ENCODE measurements at regions not wholly inside any gene's neighbourhood (a gene's known extent, or its start where the extent isn't known, plus 50 kb on each side); places are given as distances from the start of the nearest gene placed in this dataset.
"Not testable (repeated sequence)": the region's sequence is repeated elsewhere in the genome, so short reads cannot be mapped to it uniquely, and the experiment has no call there.

GRCh38 chr2:155917380-155917779 is 415.1 kb downstream of the NR4A2 start:
- DNase-seq (ENCODE audit: low read depth in 4 of 4, low spot score in 2 of 4), result no peak

GRCh38 chr2:155913356-155913755 is 419.2 kb downstream of the NR4A2 start:
- DNase-seq (ENCODE audit: low read depth in 4 of 4, low spot score in 2 of 4), result no peak

GRCh38 chr2:155908567-155908966 is 424.0 kb downstream of the NR4A2 start:
- no peak for DNase-seq (ENCODE audit: low read depth in 4 of 4, low spot score in 2 of 4)

- DNase-seq (ENCODE audit: low read depth in 4 of 4, low spot score in 2 of 4), result no peak
Observed at GRCh38 chr2:155907211-155907610, 425.3 kb downstream of the NR4A2 start.

- DNase-seq (ENCODE audit: low read depth in 4 of 4, low spot score in 2 of 4), result no peak
Observed at GRCh38 chr2:155905657-155906056, 426.9 kb downstream of the NR4A2 start.

- no peak for DNase-seq (ENCODE audit: low read depth in 4 of 4, low spot score in 2 of 4)
Observed at GRCh38 chr2:155904720-155905119, 427.8 kb downstream of the NR4A2 start.

- no peak for DNase-seq (ENCODE audit: low read depth in 4 of 4, low spot score in 2 of 4)
Observed at GRCh38 chr2:155902635-155903034, 429.9 kb downstream of the NR4A2 start.

- DNase-seq (ENCODE audit: low read depth in 4 of 4, low spot score in 2 of 4), result no peak
Observed at GRCh38 chr2:155895016-155895415, 437.5 kb downstream of the NR4A2 start.

GRCh38 chr2:155880382-155880781 is 452.1 kb downstream of the NR4A2 start:
- not testable (repeated sequence) for DNase-seq (ENCODE audit: low read depth in 4 of 4, low spot score in 2 of 4)

- not testable (repeated sequence) for DNase-seq (ENCODE audit: low read depth in 4 of 4, low spot score in 2 of 4)
Observed at GRCh38 chr2:155879900-155880299, 452.6 kb downstream of the NR4A2 start.

- no peak for DNase-seq (ENCODE audit: low read depth in 4 of 4, low spot score in 2 of 4)
Observed at GRCh38 chr2:155872396-155872795, 460.1 kb downstream of the NR4A2 start.

GRCh38 chr2:155871940-155872339 is 460.6 kb downstream of the NR4A2 start:
- no peak for DNase-seq (ENCODE audit: low read depth in 4 of 4, low spot score in 2 of 4)

- DNase-seq (ENCODE audit: low read depth in 4 of 4, low spot score in 2 of 4), result no peak
Observed at GRCh38 chr2:155867564-155867963, 465.0 kb downstream of the NR4A2 start.

- no peak for DNase-seq (ENCODE audit: low read depth in 4 of 4, low spot score in 2 of 4)
Observed at GRCh38 chr2:155866477-155866876, 466.0 kb downstream of the NR4A2 start.

GRCh38 chr2:155852156-155852555 is 480.4 kb downstream of the NR4A2 start:
- no peak for DNase-seq (ENCODE audit: low read depth in 4 of 4, low spot score in 2 of 4)

GRCh38 chr2:155846259-155846658 is 486.3 kb downstream of the NR4A2 start:
- no peak for DNase-seq (ENCODE audit: low read depth in 4 of 4, low spot score in 2 of 4)

- no peak for DNase-seq (ENCODE audit: low read depth in 4 of 4, low spot score in 2 of 4)
Observed at GRCh38 chr2:155844461-155844860, 488.1 kb downstream of the NR4A2 start.

GRCh38 chr2:155842103-155842502 is 490.4 kb downstream of the NR4A2 start:
- DNase-seq (ENCODE audit: low read depth in 4 of 4, low spot score in 2 of 4), result no peak

GRCh38 chr2:155841442-155841841 is 491.1 kb downstream of the NR4A2 start:
- no peak for DNase-seq (ENCODE audit: low read depth in 4 of 4, low spot score in 2 of 4)

- no peak for DNase-seq (ENCODE audit: low read depth in 4 of 4, low spot score in 2 of 4)
Observed at GRCh38 chr2:155840661-155841060, 491.9 kb downstream of the NR4A2 start.

GRCh38 chr2:155839991-155840390 is 492.5 kb downstream of the NR4A2 start:
- DNase-seq (ENCODE audit: low read depth in 4 of 4, low spot score in 2 of 4), result no peak

- DNase-seq (ENCODE audit: low read depth in 4 of 4, low spot score in 2 of 4), result no peak
Observed at GRCh38 chr2:155839436-155839835, 493.1 kb downstream of the NR4A2 start.

- no peak for DNase-seq (ENCODE audit: low read depth in 4 of 4, low spot score in 2 of 4)
Observed at GRCh38 chr2:155836439-155836838, 496.1 kb downstream of the NR4A2 start.
